GM21528 (cell line): ENCODE measurements at regions not wholly inside any gene's neighbourhood (a gene's known extent, or its start where the extent isn't known, plus 50 kb on each side); places are given as distances from the start of the nearest gene placed in this dataset.
"Not testable (repeated sequence)": the region's sequence is repeated elsewhere in the genome, so short reads cannot be mapped to it uniquely, and the experiment has no call there.

Experiments used
- ATAC-seq: cut with Tn5 transposase; IDR thresholded peaks from one replicate; pipeline ENCODE4 v1.9.1; 2021; ENCODE audit warnings: mild to moderate bottlenecking, moderate library complexity; ENCODE audit not compliant: unreplicated experiment, low FRiP score

- ATAC-seq: no peak
Measured at GRCh38 chr5:158054223-158055110, 195.5 kb upstream of the CLINT1 start.

- no peak for ATAC-seq
Measured at GRCh38 chr5:158051036-158051435, 192.1 kb upstream of the CLINT1 start.

- ATAC-seq: no peak
Measured at GRCh38 chr5:158050421-158050820, 191.5 kb upstream of the CLINT1 start.

- no peak for ATAC-seq
Measured at GRCh38 chr5:158049459-158049858, 190.5 kb upstream of the CLINT1 start.

GRCh38 chr5:158045696-158046095 is 186.8 kb upstream of the CLINT1 start:
- ATAC-seq: no peak

GRCh38 chr5:158039911-158040347 is 181.0 kb upstream of the CLINT1 start:
- ATAC-seq: no peak

GRCh38 chr5:158039441-158039840 is 180.5 kb upstream of the CLINT1 start:
- no peak for ATAC-seq

- not testable (repeated sequence) for ATAC-seq
Measured at GRCh38 chr5:158036983-158037595, 178.1 kb upstream of the CLINT1 start.

GRCh38 chr5:158034586-158034985 is 175.6 kb upstream of the CLINT1 start:
- not testable (repeated sequence) for ATAC-seq

- ATAC-seq: no peak
Measured at GRCh38 chr5:158033724-158034123, 174.8 kb upstream of the CLINT1 start.

- ATAC-seq: no peak
Measured at GRCh38 chr5:158033076-158033475, 174.1 kb upstream of the CLINT1 start.

- ATAC-seq: no peak
Measured at GRCh38 chr5:158032246-158032645, 173.3 kb upstream of the CLINT1 start.

GRCh38 chr5:158027806-158028775 is 169.1 kb upstream of the CLINT1 start:
- ATAC-seq: no peak

GRCh38 chr5:158026304-158027031 is 167.5 kb upstream of the CLINT1 start:
- ATAC-seq: no peak

- ATAC-seq: no peak
Measured at GRCh38 chr5:158023266-158023665, 164.3 kb upstream of the CLINT1 start.

GRCh38 chr5:158022837-158023236 is 163.9 kb upstream of the CLINT1 start:
- no peak for ATAC-seq

- ATAC-seq: no peak
Measured at GRCh38 chr5:158022393-158022792, 163.4 kb upstream of the CLINT1 start.

GRCh38 chr5:158020555-158021418 is 161.8 kb upstream of the CLINT1 start:
- ATAC-seq: no peak

GRCh38 chr5:158017469-158017868 is 158.5 kb upstream of the CLINT1 start:
- ATAC-seq: no peak
